ENCODE measurements at regions not wholly inside any gene's neighbourhood (a gene's known extent, or its start where the extent isn't known, plus 50 kb on each side); places are given as distances from the start of the nearest gene placed in this dataset.
"Not testable (repeated sequence)": the region's sequence is repeated elsewhere in the genome, so short reads cannot be mapped to it uniquely, and the experiment has no call there.

DNA sequence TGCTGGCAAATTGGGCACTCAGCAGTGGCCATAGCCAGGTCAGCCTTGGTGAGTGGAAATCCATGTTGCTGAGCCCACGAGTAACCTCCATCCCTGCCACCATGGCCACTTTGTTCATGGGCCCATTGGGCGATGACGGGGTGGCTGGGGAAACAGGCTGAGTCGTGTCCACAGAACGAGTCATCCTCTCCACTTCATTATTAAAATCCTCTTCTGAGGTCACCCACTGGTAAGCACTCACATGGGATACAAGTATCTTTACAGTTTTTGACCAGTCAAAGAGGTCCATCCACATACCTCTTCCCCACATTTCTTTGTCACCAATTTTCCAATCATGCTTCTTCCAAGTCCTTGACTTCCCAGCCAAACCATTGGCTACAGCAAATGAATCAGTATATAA lies 742.4 kb upstream of the RGMB start:
- not testable (repeated sequence) for TF ChIP-seq POLR2A (IDR thresholded peaks at IDR 0.05)
- TF ChIP-seq, protein P1, sequence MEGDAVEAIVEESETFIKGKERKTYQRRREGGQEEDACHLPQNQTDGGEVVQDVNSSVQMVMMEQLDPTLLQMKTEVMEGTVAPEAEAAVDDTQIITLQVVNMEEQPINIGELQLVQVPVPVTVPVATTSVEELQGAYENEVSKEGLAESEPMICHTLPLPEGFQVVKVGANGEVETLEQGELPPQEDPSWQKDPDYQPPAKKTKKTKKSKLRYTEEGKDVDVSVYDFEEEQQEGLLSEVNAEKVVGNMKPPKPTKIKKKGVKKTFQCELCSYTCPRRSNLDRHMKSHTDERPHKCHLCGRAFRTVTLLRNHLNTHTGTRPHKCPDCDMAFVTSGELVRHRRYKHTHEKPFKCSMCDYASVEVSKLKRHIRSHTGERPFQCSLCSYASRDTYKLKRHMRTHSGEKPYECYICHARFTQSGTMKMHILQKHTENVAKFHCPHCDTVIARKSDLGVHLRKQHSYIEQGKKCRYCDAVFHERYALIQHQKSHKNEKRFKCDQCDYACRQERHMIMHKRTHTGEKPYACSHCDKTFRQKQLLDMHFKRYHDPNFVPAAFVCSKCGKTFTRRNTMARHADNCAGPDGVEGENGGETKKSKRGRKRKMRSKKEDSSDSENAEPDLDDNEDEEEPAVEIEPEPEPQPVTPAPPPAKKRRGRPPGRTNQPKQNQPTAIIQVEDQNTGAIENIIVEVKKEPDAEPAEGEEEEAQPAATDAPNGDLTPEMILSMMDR (IDR thresholded peaks at IDR 0.05) = not testable (repeated sequence)
